NB4 (cell line): ENCODE measurements at regions not wholly inside any gene's neighbourhood (a gene's known extent, or its start where the extent isn't known, plus 50 kb on each side); places are given as distances from the start of the nearest gene placed in this dataset.

Experiments
- MYC ChIP-seq: IDR thresholded peaks from 2 replicates; pipeline ENCODE4 v1.6.1; 2011; ENCODE audit warnings: low read depth, low read length
- POLR2A ChIP-seq: IDR thresholded peaks from 2 replicates; pipeline ENCODE4 v1.6.1; 2011; ENCODE audit warnings: mild to moderate bottlenecking; ENCODE audit not compliant: insufficient read length; ENCODE audit errors: extremely low read depth
- TF ChIP-seq, protein P1 (sequence below): IDR thresholded peaks from one replicate; pipeline ENCODE4 v1.5.1; 2012; ENCODE audit warnings: low read depth, low read length
- TF ChIP-seq, protein P2 (sequence below): IDR thresholded peaks from 2 replicates; pipeline ENCODE4 v1.6.1; 2011; ENCODE audit warnings: low read depth, low read length

DNA sequence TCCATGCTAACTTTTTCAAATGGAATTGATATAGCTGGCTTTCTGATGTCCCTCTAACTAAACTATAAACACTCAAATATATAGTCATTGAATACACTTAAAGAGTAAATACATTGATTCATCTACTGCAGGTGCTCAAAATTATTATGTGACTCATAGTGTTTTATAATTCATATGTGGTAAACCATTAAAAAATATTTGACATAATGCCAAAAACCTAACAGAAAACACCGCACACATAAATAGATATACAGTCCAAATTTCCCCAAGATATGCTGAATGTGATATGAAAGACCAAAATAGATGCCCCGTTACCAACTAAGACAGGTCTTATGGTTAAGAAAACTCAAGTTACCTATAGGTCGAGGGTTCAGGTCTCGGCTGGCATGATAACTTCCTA is 171.7 kb upstream of the SEMA3E start:
- TF ChIP-seq, protein P1, sequence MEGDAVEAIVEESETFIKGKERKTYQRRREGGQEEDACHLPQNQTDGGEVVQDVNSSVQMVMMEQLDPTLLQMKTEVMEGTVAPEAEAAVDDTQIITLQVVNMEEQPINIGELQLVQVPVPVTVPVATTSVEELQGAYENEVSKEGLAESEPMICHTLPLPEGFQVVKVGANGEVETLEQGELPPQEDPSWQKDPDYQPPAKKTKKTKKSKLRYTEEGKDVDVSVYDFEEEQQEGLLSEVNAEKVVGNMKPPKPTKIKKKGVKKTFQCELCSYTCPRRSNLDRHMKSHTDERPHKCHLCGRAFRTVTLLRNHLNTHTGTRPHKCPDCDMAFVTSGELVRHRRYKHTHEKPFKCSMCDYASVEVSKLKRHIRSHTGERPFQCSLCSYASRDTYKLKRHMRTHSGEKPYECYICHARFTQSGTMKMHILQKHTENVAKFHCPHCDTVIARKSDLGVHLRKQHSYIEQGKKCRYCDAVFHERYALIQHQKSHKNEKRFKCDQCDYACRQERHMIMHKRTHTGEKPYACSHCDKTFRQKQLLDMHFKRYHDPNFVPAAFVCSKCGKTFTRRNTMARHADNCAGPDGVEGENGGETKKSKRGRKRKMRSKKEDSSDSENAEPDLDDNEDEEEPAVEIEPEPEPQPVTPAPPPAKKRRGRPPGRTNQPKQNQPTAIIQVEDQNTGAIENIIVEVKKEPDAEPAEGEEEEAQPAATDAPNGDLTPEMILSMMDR: no peak
- no peak for TF ChIP-seq POLR2A
- TF ChIP-seq, protein P2, sequence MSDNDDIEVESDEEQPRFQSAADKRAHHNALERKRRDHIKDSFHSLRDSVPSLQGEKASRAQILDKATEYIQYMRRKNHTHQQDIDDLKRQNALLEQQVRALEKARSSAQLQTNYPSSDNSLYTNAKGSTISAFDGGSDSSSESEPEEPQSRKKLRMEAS: no peak
- no peak for TF ChIP-seq MYC
